ENCODE measurements at regions not wholly inside any gene's neighbourhood (a gene's known extent, or its start where the extent isn't known, plus 50 kb on each side); places are given as distances from the start of the nearest gene placed in this dataset.

GRCh38 chr13:111037927-111038326, 77.2 kb upstream of the ARHGEF7 start:
- DNase-seq, result no peak

DNA sequence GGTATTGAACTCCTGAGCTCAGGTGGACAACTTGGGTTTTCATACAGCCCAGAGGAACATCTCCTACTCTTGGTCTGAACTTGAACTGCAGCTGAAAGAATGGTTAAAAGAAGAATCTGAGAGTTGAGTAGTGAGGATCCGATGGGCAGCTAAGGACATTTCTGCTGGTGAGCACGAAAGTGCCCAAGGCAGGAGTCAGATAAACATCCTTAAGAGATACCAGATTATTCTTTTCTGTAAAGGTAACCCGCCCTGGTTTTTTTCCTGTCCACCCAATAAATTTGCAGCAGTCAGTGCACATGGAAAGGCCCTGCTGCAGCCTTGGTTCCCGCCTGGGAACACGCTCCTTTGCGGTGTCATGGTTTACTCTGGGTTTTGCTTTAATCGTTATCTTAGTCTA, 78.4 kb upstream of the ARHGEF7 start:
- DNase-seq, result no peak

GRCh38 chr13:111035861-111036260, 79.2 kb upstream of the ARHGEF7 start:
- no peak for DNase-seq

DNA sequence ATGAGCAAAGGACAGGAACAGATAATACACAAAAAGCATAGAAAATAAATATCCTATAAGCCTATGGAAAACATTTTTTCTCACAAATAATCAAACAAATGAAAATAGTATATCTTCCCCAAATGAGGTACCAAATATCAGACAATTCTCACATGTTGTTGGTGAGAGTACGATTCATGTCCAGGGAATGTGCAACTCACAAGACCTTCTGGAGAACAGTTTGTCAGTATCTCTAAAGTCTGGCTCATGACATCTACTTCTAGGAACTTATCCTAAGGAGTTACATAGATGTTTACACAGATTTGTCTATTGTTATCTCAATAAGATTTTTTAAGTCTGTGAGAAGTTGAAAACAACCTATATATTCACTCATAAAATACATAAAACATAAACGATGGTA, 80.3 kb upstream of the ARHGEF7 start:
- no peak for DNase-seq

DNA sequence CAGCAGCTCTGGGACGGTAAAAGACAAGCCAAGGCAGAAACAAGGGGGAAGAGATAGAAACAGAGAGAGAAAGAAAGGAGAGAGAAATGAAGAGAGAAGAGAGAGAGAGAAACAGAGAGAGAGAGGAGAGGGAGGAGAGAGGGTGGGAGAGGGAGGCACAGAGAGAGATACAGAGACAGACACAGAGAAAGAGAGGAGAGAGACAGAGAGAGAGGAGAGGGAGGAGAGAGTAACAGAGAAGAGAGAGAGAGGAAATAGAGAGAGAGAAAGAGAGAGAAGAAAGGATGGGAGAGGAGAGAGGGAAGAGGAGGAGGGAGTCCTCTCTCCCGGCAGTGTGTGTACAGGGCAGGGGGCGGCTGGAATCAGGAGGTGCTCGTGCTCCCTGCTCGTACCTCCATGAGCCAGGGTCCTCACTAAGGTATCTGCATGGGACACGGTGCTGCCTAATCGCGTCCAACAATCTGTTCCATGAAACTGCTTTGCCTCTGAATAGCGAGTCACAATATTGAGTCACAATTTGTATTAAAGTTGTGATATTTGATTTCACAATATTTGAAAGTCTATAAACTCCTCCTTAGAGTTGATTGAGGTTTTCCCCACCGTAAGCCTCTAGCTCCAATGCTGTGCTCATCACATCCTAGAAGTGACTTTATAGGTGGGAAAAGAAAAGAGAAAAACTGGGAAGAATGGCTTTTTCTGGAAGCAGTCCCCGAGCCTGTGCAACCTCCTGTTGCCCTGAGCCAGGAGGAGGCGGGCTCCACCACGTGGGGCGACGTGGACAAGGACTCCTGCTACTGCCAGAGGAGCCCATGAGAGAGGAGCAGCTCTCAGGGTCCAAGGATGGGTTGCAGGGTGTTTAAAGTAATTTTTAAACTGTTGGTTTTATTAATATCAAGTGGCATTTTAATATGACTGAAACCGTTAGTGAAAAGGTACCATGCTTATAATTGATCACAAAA, 81.7 kb upstream of the ARHGEF7 start:
- no peak for DNase-seq

DNA sequence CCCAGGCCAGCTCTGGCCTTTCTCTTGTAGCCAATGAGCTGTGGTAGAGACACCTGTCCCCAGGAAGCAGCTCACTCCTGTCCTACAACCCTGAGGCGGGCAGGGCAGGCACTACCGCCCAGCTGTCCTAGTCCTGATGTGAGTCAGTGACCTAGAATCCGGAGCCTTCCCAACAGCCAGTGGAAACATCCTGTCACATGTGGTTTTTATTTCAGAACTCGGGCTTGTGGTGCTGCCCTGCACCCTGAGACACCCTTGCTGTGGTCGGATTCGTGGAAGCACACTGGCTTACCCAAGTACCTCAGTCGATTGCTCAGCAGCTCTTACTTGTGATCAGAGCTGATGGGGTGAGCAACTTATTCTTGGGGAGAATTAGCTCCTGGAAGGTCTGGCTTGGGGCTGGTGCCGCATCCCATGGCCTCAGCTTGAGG, 83.6 kb upstream of the ARHGEF7 start:
- DNase-seq, result no peak

- no peak for DNase-seq
Measured at GRCh38 chr13:111029957-111030609, 85.0 kb upstream of the ARHGEF7 start.

- peak in 1 of 3 experiments; percentile 44 for DNase-seq
Measured at GRCh38 chr13:111027458-111028439, 87.4 kb upstream of the ARHGEF7 start.

- no peak for DNase-seq
Measured at GRCh38 chr13:111025310-111025709, 89.8 kb upstream of the ARHGEF7 start.

GRCh38 chr13:111022886-111023285, 92.2 kb upstream of the ARHGEF7 start:
- DNase-seq, result no peak

GRCh38 chr13:111022241-111022640, 92.9 kb upstream of the ARHGEF7 start:
- DNase-seq, result no peak

- DNase-seq, result no peak
Measured at GRCh38 chr13:111021270-111021669, 93.8 kb upstream of the ARHGEF7 start.

DNA sequence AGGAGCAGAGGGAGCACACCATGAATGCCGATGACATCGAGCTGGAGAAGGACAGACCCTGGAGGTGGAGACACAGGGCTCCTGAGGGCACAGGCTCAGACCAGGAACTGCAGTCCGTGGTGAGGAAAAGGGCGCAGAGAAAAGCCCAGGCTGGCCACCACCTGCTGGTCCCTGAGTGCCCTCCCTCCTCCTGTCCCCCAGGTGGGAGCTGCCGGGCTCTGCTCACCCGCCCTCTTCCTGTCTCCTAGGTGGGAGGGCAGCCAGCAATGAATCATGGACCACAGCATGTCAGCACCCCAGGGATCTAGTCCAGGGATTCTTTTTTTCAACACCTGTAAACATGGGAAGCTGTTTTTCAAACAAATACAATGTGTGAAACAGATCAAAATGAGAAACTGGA, 94.6 kb upstream of the ARHGEF7 start:
- peak in 1 of 3 experiments; percentile 42 for DNase-seq

DNA sequence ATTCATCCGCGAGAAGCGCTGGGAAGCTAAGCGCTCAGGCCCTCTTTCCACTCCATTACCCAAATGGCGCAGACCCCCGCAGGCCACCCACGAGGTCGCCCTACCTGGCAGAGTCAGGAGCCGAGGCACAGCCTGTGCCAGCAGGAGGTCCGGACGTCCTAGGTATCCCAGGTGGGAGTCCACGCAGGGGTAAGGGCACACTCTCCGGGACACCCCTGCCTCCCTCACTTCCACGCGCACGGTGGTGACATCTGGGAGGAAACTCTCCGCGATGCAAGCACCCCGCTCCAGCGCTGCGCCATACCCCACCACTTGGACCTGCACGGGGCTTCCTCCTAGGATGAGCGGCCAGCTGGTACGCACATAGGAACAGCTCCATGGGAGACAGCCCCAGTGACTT, 95.1 kb upstream of the ARHGEF7 start:
- DNase-seq, result no peak

- no peak for DNase-seq
Measured at GRCh38 chr13:111017755-111018459, 97.2 kb upstream of the ARHGEF7 start.

DNA sequence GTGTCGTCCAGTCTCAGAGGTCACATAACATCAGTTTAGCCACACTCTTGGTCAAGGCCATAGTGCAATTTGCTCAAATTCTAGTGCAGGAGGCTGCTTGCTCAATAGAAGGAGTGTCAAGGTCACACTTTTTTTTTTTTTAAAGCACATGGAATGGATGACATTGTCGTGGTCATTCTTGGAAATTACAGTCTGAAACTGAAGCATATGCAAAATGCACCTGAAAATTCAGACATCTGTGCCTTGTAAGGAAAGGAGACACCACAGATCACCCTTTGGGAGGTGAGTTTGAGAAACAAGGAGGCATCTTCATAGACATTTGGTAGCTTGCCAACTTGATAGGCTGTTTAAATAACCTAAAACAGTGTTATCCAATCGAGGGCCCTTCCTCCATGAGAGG, 98.3 kb upstream of the ANKRD10 start:
- DNase-seq, result no peak

DNA sequence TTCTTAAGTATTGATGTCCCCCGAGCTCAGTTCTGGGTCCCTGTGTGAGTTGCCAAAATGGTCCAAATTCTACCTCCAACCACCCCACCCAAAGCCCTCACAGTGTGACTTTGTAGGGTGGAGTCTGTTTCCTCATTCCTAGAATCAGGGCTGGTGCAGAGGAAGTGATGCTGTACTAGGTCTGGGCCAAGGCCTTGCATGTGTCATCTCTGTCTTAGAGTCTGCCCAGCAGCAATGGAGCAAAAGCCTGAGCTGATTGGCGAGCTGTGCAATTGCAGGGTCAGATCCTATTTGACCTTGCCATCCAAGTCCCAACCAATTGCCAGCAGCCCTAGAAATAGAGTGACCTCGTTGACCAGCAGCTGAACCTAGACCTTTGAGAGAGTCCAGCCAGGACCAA, 97.0 kb upstream of the ANKRD10 start:
- no peak for DNase-seq

DNA sequence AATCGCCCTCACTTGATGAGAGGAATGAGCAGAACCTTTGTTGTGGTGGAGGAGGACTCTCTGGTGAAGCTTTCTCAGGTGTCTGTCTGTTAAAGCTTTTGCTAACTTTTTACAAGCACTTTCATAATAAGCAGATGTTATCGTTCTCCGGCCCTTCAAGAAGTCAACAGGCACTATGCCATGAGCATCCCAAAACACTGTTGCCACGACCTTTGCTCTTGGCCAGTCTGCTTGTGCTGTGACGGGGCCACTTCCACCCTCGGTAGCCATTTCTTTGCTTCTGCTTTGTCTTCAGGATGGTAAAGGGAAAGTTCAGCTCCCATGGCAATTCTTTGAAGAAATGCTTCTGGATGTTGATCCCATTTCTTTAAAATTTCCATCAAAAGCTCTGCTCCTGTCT, 93.5 kb upstream of the ANKRD10 start:
- no peak for DNase-seq

DNA sequence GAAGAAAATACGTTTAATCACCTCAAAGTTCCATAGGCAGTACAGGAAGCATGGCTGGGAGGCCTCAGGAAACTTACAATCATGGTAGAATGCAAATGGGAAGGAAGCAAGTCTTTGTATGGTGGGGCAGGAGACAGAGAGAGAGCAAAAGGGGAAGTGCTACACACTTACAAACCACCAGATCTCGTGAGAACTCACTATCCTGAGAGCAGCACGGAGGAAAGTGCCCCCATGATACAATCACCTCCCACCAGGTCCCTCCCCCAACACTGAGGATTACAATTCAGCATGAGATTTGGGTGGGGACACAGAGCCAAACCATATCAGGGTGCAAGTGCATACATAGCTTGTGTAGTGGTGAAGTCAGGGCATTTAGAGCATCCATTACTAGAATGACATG, 92.3 kb upstream of the ANKRD10 start:
- no peak for DNase-seq

DNA sequence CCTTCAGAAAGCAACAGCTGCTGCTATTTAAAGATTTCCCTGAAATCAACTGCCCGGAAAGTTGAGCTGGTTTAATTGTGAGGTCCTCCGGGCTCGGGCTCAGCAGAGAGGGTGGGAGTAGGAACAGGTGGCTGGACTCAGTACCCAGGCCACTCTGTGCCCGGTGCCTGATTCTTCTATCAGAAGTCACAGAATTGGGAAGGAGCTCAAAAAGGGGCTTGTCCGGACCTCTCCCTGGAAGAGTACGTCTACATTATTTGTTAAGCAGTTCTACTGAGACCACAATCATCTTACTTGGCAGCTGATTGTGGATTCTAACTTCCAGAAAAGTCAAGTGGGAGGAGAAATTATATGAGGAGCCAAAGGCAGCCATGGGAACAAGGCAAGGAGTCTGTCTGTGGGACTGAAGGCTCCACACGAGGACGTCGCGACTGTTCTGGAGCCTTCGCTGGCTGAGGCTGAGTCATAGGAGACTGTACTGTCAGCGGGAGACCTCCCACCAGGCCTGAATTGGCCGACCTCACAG, 91.7 kb upstream of the ANKRD10 start:
- DNase-seq, result no peak

GRCh38 chr13:111005808-111006505, 91.1 kb upstream of the ANKRD10 start:
- DNase-seq, result peak in 1 of 3 experiments; percentile 77

All from NCI-H1417 (cell line).